Suppressor macrophage treated with lipopolysaccharide for 1 hour (primary cell): ENCODE measurements at regions not wholly inside any gene's neighbourhood (a gene's known extent, or its start where the extent isn't known, plus 50 kb on each side); places are given as distances from the start of the nearest gene placed in this dataset.

Experiments used
- DNase-seq, 3 donors: peaks; one replicate each; pipeline ENCODE4 v3.0.0-alpha.2; 2020 to 2022

- no peak for DNase-seq
Measured at GRCh38 chr12:18207266-18207665, 54.1 kb upstream of the PIK3C2G start.

- no peak for DNase-seq
Measured at GRCh38 chr12:18206198-18206597, 55.1 kb upstream of the PIK3C2G start.

GRCh38 chr12:18204053-18204452 is 57.3 kb upstream of the PIK3C2G start:
- no peak for DNase-seq

GRCh38 chr12:18192119-18192518 is 69.2 kb upstream of the PIK3C2G start:
- DNase-seq, result no peak

GRCh38 chr12:18183141-18183540 is 78.2 kb upstream of the PIK3C2G start:
- no peak for DNase-seq

- DNase-seq, result no peak
Measured at GRCh38 chr12:18171571-18171970, 81.6 kb upstream of the RERGL start.

GRCh38 chr12:18168016-18168415 is 78.0 kb upstream of the RERGL start:
- DNase-seq, result no peak

GRCh38 chr12:18165889-18166288 is 75.9 kb upstream of the RERGL start:
- no peak for DNase-seq

GRCh38 chr12:18165422-18165871 is 75.5 kb upstream of the RERGL start:
- DNase-seq, result peak; percentile 21 to 35 (median 25)

- no peak for DNase-seq
Measured at GRCh38 chr12:18160901-18161300, 70.9 kb upstream of the RERGL start.

- peak; percentile 43 to 66 (median 63) for DNase-seq
Measured at GRCh38 chr12:18158774-18159557, 69.0 kb upstream of the RERGL start.

- no peak for DNase-seq
Measured at GRCh38 chr12:18153826-18154225, 63.8 kb upstream of the RERGL start.

- no peak for DNase-seq
Measured at GRCh38 chr12:18151036-18151435, 61.0 kb upstream of the RERGL start.

- no peak for DNase-seq
Measured at GRCh38 chr12:18148961-18149360, 59.0 kb upstream of the RERGL start.

- peak; percentile 43 to 87 (median 84) for DNase-seq
Measured at GRCh38 chr12:18146363-18146762, 56.4 kb upstream of the RERGL start.

GRCh38 chr12:18145924-18146323 is 55.9 kb upstream of the RERGL start:
- peak; percentile 26 to 68 (median 64) for DNase-seq

- peak in 2 of 3 donors; percentile 26 to 52 for DNase-seq
Measured at GRCh38 chr12:18141048-18141982, 51.3 kb upstream of the RERGL start.

- DNase-seq, result peak; percentile 31 to 79 (median 73)
Measured at GRCh38 chr12:18139989-18140596, 50.1 kb upstream of the RERGL start.
